HepG2 (cell line): ENCODE measurements at regions not wholly inside any gene's neighbourhood (a gene's known extent, or its start where the extent isn't known, plus 50 kb on each side); places are given as distances from the start of the nearest gene placed in this dataset.

Source experiments
- ATAC-seq: fragments of 200-7000 bp; cut with Tn5 transposase; 3 replicates; pipeline ENCODE4 v1.9.1; 2020; ENCODE audit warnings: mild to moderate bottlenecking, moderate library complexity
- BruUV-seq: library from RNA; stranded (reverse); fragments of 400-500 nt; replicated peaks from 2 replicates; lab custom pipeline; 2021; lab: Mats Ljungman, UMichigan
- CTCF ChIA-PET: fragments of 300-600 bp; formaldehyde crosslinking; extraction: SDS; loops from one replicate; lab custom pipeline; 2021; ENCODE audit warnings: low total read pairs, inconsistent platforms, low intra/inter-chr PET ratio; lab: Yijun Ruan, JAX
- POLR2A ChIA-PET: fragments of 350-600 bp; sonication (Branson Sonifier 250); formaldehyde crosslinking; loops from one replicate; lab custom pipeline; 2020; ENCODE audit warnings: antibody characterized with exemption, inconsistent platforms; lab: Yijun Ruan, JAX
- DNase-seq: peaks from one replicate; pipeline ENCODE4 v3.0.0-alpha.2; 2015; ENCODE audit warnings: low spot score
- FAIRE-seq: peaks from 3 replicates; lab custom pipeline; 2011; peaks lifted over from hg19 to GRCh38; lab: Jason Lieb, UNC
- H2AFZ ChIP-seq: one replicate; pipeline ENCODE4 v1.6.1; 2011; ENCODE audit warnings: low read length, inconsistent platforms
- H3K27ac ChIP-seq: fragments of 300-600 bp; 3 replicates; pipeline ENCODE4 v1.8.0; 2011; ENCODE audit warnings: mixed run types, mild to moderate bottlenecking, mixed read lengths, low read length, inconsistent platforms; ENCODE audit not compliant: insufficient read depth; ENCODE audit errors: extremely low read length
- H3K27me3 ChIP-seq, 2 experiments: fragments of 200-600 bp in 1 of 2; 2 replicates in 1 of 2; 3 replicates in 1 of 2; pipeline versions ENCODE4 v1.6.0 to v1.8.0; 2011; ENCODE audit warnings: low read length in 2 of 2, mild to moderate bottlenecking in 2 of 2, moderate library complexity in 2 of 2, inconsistent platforms in 1 of 2; ENCODE audit not compliant: insufficient read depth in 2 of 2, control insufficient read depth in 1 of 2
- H3K36me3 ChIP-seq, 2 experiments: fragments of 200-600 bp in 1 of 2; replicated peaks in 1 of 2; 2 replicates in 1 of 2; 3 replicates in 1 of 2; pipeline versions ENCODE4 v1.5.1 to v1.8.0; 2011; ENCODE audit warnings: low read length in 2 of 2, inconsistent platforms in 1 of 2; ENCODE audit not compliant: insufficient read depth in 2 of 2, control insufficient read depth in 1 of 2
- H3K4me1 ChIP-seq: 2 replicates; pipeline ENCODE4 v1.5.1; 2012; ENCODE audit warnings: low read length, inconsistent platforms; ENCODE audit not compliant: insufficient read depth
- H3K4me2 ChIP-seq: 2 replicates; pipeline ENCODE4 v1.6.0; 2011; ENCODE audit warnings: low read depth, low read length, inconsistent platforms
- H3K4me3 ChIP-seq, 3 experiments: fragments of 200-600 bp in 1 of 3; sonication (generic), shearing (Covaris generic) in 1 of 3; replicated peaks in 1 of 3; 2 replicates each; pipeline ENCODE4 v1.5.1; 2011 to 2016; ENCODE audit warnings: low read length in 3 of 3, inconsistent platforms in 2 of 3, low read depth in 2 of 3, mild to moderate bottlenecking in 2 of 3, control low read depth in 1 of 3, mixed read lengths in 1 of 3; ENCODE audit not compliant: insufficient read depth in 1 of 3
- H3K79me2 ChIP-seq: one replicate; pipeline ENCODE4 v1.6.1; 2011; ENCODE audit warnings: low read length, inconsistent platforms; ENCODE audit not compliant: insufficient read depth
- H3K9ac ChIP-seq: 2 replicates; pipeline ENCODE4 v1.6.0; 2011; ENCODE audit warnings: mild to moderate bottlenecking, low read depth, low read length, inconsistent platforms; ENCODE audit not compliant: insufficient read depth
- H3K9me3 ChIP-seq: 2 replicates; pipeline ENCODE4 v1.5.1; 2012; ENCODE audit warnings: mild to moderate bottlenecking, low read length
- H4K20me1 ChIP-seq: 2 replicates; pipeline ENCODE4 v1.6.0; 2011; ENCODE audit warnings: inconsistent platforms, mild to moderate bottlenecking, low read length, moderate library complexity; ENCODE audit not compliant: insufficient read depth
- EZH2 ChIP-seq: conservative IDR thresholded peaks from 2 replicates; pipeline ENCODE4 v1.6.1; 2012; ENCODE audit warnings: mild to moderate bottlenecking, low read depth, low read length, moderate library complexity
- FOSL2 ChIP-seq: sonication (generic); formaldehyde crosslinking; IDR thresholded peaks from 2 replicates; pipeline ENCODE4 v1.4.0; 2020; ENCODE audit warnings: missing genetic modification reagents
- GMEB1 ChIP-seq: sonication (generic); formaldehyde crosslinking; IDR thresholded peaks from 2 replicates; pipeline ENCODE4 v1.5.1; 2020; ENCODE audit warnings: missing genetic modification reagents, mild to moderate bottlenecking, borderline replicate concordance
- NFAT5 ChIP-seq: sonication (generic); formaldehyde crosslinking; IDR thresholded peaks from 2 replicates; pipeline ENCODE4 v1.4.0; 2020; ENCODE audit warnings: missing genetic modification reagents
- NR3C1 ChIP-seq: sonication (generic); formaldehyde crosslinking; IDR thresholded peaks from 2 replicates; pipeline ENCODE4 v1.4.0; 2020; ENCODE audit warnings: missing genetic modification reagents
- RXRB ChIP-seq: IDR thresholded peaks from 2 replicates; pipeline ENCODE4 v1.6.1; 2016; ENCODE audit warnings: borderline replicate concordance, missing genetic modification reagents, missing compliant biosample characterization
- TAF1 ChIP-seq: sonication (generic); formaldehyde crosslinking; IDR thresholded peaks from 2 replicates; pipeline ENCODE4 v1.4.0; 2020; ENCODE audit warnings: missing genetic modification reagents
- XBP1 ChIP-seq: sonication (generic); formaldehyde crosslinking; IDR thresholded peaks from 2 replicates; pipeline ENCODE4 v1.5.0; 2020; ENCODE audit warnings: missing genetic modification reagents
- ZBTB39 ChIP-seq: sonication (generic); formaldehyde crosslinking; IDR thresholded peaks from 2 replicates; pipeline ENCODE4 v1.5.0; 2020; ENCODE audit warnings: missing genetic modification reagents
- ZNF362 ChIP-seq: sonication (generic); formaldehyde crosslinking; IDR thresholded peaks from 2 replicates; pipeline ENCODE4 v1.4.0; 2020; ENCODE audit warnings: missing genetic modification reagents, mild to moderate bottlenecking, borderline replicate concordance
- ZNF501 ChIP-seq: sonication (generic); formaldehyde crosslinking; IDR thresholded peaks from 2 replicates; pipeline ENCODE4 v1.5.1; 2020; ENCODE audit warnings: mild to moderate bottlenecking, moderate library complexity, missing genetic modification reagents
- ZNF879 ChIP-seq: sonication (generic); formaldehyde crosslinking; IDR thresholded peaks from 2 replicates; pipeline ENCODE4 v1.8.1; 2023; ENCODE audit warnings: missing genetic modification reagents
- WGBS: methylation state at CpG from one replicate; pipeline ENCODE4 v1.1.6; 2017; ENCODE audit warnings: low lambda C conversion rate; 5-methylcytosine and 5-hydroxymethylcytosine counted together
- in situ Hi-C: cut with HindIII; loops from 2 replicates; pipeline ENCODE4 v1.10.0; 2017; ENCODE audit warnings: low pct_unique_long_range_greater_than_20kb; ENCODE audit not compliant: extremely low pct_ligation_motif_present
- intact Hi-C: fragments of 100-400 bp; cut with micrococcal nuclease; formaldehyde crosslinking; loops from one replicate; pipeline ENCODE4 v1.10.0; 2022; ENCODE audit not compliant: unreplicated experiment

GRCh38 chr15:62979252-62979651 is 63.3 kb upstream of the TPM1 start:
- BruUV-seq: no TSS peak
- Histone ChIP-seq H3K36me3 (no peaks in the 10 kb centered on the region), H3K4me2 (no peak overlapping the region), H4K20me1 (no peaks in the 10 kb centered on the region), H3K27me3 (peaks cover 0 to 10% of the 10 kb centered on the region in 2 experiments; a peak in 1 of 5 replicates), H3K4me1 (no peaks in the 10 kb centered on the region), H3K9ac (no peak overlapping the region), H3K4me3 (no peak overlapping the region), H3K79me2 (no peaks in the 10 kb centered on the region), H3K9me3 (no peaks in the 10 kb centered on the region), H2AFZ (no peak overlapping the region), H3K27ac (no peak overlapping the region)
- in situ Hi-C loops: no loop called here
- POLR2A ChIA-PET: no interaction called here
- CTCF ChIA-PET: no interaction called here
- intact Hi-C loops: no loop called here
- TF ChIP-seq GMEB1 (no peak), ZNF362 (CRISPR knock-in tag) (no peak), ZNF879 (CRISPR knock-in tag) (no peak), NR3C1 (CRISPR knock-in tag) (no peak), NFAT5 (CRISPR knock-in tag) (no peak), FOSL2 (CRISPR knock-in tag) (no peak), XBP1 (CRISPR knock-in tag) (no peak), ZNF501 (CRISPR knock-in tag) (no peak), TAF1 (no peak), ZBTB39 (CRISPR knock-in tag) (no peak), EZH2 (no peak), RXRB (no peak)
- no peak for FAIRE-seq
- no peak for DNase-seq
- WGBS: 40% methylated on average over 1 of the region's 1 CpG
- no peak for ATAC-seq
